Stimulated activated CD8-positive, alpha-beta memory T cell treated with anti-CD3 and anti-CD28 coated beads, Interleukin-7, amount 100 ng/mL, for 48 hours (primary cell): ENCODE measurements at regions not wholly inside any gene's neighbourhood (a gene's known extent, or its start where the extent isn't known, plus 50 kb on each side); places are given as distances from the start of the nearest gene placed in this dataset.

Experiments used
- DNase-seq, 2 donors: peaks; one replicate each; pipeline ENCODE4 v3.0.0-alpha.2; 2020; ENCODE audit warnings: low read depth in 1 of 2; ENCODE audit errors: extremely low read depth in 1 of 2

GRCh38 chr10:36187380-36188079 lies 545.4 kb upstream of the FZD8 start:
- DNase-seq, result no peak

GRCh38 chr10:36185097-36185496 lies 543.0 kb upstream of the FZD8 start:
- no peak for DNase-seq

GRCh38 chr10:36183726-36184125 lies 541.6 kb upstream of the FZD8 start:
- DNase-seq, result no peak

GRCh38 chr10:36183056-36183455 lies 541.0 kb upstream of the FZD8 start:
- no peak for DNase-seq

GRCh38 chr10:36182606-36183005 lies 540.5 kb upstream of the FZD8 start:
- DNase-seq, result no peak

GRCh38 chr10:36182179-36182566 lies 540.1 kb upstream of the FZD8 start:
- DNase-seq, result no peak

GRCh38 chr10:36181426-36182178 lies 539.5 kb upstream of the FZD8 start:
- no peak for DNase-seq

- no peak for DNase-seq
These were observed 536.5 kb upstream of the FZD8 start for GRCh38 chr10:36178616-36179015.

GRCh38 chr10:36177071-36177470 lies 535.0 kb upstream of the FZD8 start:
- DNase-seq, result no peak

GRCh38 chr10:36175954-36176353 lies 533.9 kb upstream of the FZD8 start:
- DNase-seq, result no peak

GRCh38 chr10:36173364-36173763 lies 531.3 kb upstream of the FZD8 start:
- no peak for DNase-seq

- DNase-seq, result no peak
These were observed 530.2 kb upstream of the FZD8 start for GRCh38 chr10:36171953-36172940.

GRCh38 chr10:36171556-36171952 lies 529.5 kb upstream of the FZD8 start:
- DNase-seq, result no peak

- no peak for DNase-seq
These were observed 528.9 kb upstream of the FZD8 start for GRCh38 chr10:36170943-36171501.

GRCh38 chr10:36170142-36170719 lies 528.1 kb upstream of the FZD8 start:
- no peak for DNase-seq

- DNase-seq, result no peak
These were observed 526.7 kb upstream of the FZD8 start for GRCh38 chr10:36168777-36169176.

GRCh38 chr10:36164556-36165504 lies 522.7 kb upstream of the FZD8 start:
- DNase-seq, result no peak

- DNase-seq, result no peak
These were observed 521.7 kb upstream of the FZD8 start for GRCh38 chr10:36163827-36164226.

GRCh38 chr10:36157486-36157885 lies 515.4 kb upstream of the FZD8 start:
- no peak for DNase-seq

GRCh38 chr10:36148207-36148606 lies 506.1 kb upstream of the FZD8 start:
- no peak for DNase-seq
